ENCODE measurements at regions not wholly inside any gene's neighbourhood (a gene's known extent, or its start where the extent isn't known, plus 50 kb on each side); places are given as distances from the start of the nearest gene placed in this dataset.

DNA sequence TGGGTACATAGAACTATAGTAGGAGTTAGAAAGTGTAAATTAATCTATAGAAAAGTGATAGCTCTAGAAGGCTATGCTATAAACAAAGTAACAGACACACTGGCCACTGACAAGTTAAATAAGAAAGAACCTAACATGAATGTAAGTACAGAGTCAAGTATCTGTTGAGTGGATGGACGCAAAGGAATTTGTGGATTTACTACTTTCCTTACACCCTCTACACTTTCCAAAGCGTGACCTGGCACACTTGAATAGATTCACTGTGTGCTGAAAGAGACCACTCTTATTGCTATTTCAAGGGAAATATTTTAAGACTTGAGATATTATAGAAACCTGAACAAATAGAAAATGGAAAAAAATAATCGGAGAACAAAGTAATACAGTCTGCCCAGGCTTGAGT is 142.8 kb upstream of the SAMSN1 start:
- no peak for DNase-seq (ENCODE audit: low read depth, low spot score)
- TF ChIP-seq CTCF (IDR thresholded peaks at IDR 0.05; ENCODE audit: low read depth, low read length): no peak
- in situ Hi-C loops (cut with HindIII; ENCODE audit: low sequenced_read_pairs): no loop called here
- H3K4me3 ChIP-seq (ENCODE audit: low read depth, low read length): no peak overlapping the region

DNA sequence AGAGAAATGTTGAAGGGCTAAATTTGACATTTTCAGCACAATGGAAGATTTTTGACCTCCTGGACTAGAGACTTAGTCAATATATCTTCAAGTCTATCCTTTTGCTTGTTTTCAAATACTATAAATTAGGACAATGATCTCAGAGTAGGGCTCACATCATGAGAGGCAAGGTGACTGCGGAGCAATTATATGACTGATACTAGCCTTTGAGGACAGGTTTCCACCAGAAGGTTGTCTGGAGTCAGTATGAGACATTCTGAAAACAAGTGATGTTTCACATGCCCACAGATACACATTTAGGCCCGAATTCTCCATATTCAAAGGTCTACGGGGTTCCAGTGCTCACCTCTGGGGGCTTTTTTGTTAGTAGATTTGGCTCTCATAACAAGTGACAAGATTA is 142.3 kb upstream of the SAMSN1 start:
- DNase-seq (ENCODE audit: low read depth, low spot score): no peak
- TF ChIP-seq CTCF (IDR thresholded peaks at IDR 0.05; ENCODE audit: low read depth, low read length): no peak
- no peak overlapping the region for H3K4me3 ChIP-seq (ENCODE audit: low read depth, low read length)
- in situ Hi-C loops (cut with HindIII; ENCODE audit: low sequenced_read_pairs): no loop called here

DNA sequence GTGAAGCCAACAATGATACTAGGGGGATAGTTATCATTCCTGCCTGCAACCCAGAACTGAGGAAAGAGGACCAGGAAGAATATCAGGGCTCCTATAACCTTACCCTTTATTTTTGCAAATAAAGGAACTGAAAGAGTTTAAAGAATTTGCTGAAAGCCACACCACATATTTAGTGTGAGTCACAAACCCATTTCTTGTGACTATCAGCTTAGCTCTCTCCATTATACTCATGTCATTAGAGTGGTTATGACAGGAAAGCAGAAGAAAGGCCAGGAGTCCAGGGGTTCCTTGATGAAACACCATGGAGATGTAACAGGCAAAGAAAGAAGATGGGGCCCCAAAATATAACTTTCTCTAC is 141.1 kb upstream of the SAMSN1 start:
- peak; percentile 36 for DNase-seq (ENCODE audit: low read depth, low spot score)
- H3K4me3 ChIP-seq (ENCODE audit: low read depth, low read length): no peak overlapping the region
- in situ Hi-C loops (cut with HindIII; ENCODE audit: low sequenced_read_pairs): no loop called here
- no peak for TF ChIP-seq CTCF (IDR thresholded peaks at IDR 0.05; ENCODE audit: low read depth, low read length)

DNA sequence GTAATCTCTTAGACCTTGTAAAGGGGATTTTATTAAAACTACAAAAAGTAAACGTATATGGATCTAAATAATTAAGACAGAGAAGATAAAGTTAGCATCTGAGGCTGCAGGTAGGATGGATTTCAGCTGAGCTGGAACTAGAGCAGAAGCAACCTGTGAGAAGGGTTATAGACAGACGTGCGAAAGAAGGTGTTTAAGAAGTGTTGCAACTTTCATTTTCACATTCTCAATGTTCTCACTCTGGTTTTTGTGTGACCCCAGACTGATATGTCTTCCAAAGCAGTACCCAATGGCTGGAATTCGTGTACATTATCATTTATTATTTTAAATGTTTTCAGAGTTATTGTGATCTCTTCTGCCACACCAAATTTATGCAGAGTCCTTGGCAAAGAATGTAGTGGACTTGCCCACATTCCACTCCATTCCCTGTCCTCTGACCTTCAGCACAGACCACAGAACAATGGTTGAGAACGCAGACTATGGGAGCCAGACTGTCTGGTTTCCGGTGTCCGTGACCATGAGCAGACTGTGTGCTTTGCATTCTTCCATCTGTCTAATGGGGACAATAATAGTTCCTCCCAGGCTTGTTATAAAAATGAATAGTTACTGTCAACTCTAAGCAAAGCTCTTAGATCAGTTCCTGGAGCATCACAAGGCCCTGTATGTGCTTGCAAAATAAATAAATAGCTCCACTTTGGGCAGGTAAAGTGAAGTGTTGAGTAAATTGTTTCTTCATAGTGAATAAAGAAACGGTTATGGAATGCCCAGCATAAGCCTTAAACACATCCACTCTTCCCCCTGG is 140.6 kb upstream of the SAMSN1 start:
- DNase-seq (ENCODE audit: low read depth, low spot score): peak; percentile 39
- H3K4me3 ChIP-seq (ENCODE audit: low read depth, low read length): no peak overlapping the region
- no peak for TF ChIP-seq CTCF (IDR thresholded peaks at IDR 0.05; ENCODE audit: low read depth, low read length)
- in situ Hi-C loops (cut with HindIII; ENCODE audit: low sequenced_read_pairs): no loop called here

DNA sequence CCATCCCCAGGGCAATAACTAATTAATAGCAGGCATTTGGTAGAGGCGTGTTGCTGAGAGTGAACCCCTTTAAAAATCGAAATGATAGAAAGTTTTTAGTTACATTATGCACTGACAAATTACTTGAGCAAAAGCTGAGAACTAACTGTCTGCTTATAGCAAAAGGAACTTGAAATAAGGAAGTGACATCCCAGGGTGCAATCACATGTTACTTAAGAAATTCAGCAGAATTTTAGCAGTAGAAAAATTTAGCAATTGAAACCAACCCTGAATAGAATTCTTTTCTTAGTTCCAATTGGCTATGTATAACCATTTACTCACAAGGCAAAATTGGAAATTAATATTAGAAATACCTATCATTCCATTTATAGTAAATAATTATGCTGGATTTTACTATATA is 139.5 kb upstream of the SAMSN1 start:
- no peak overlapping the region for H3K4me3 ChIP-seq (ENCODE audit: low read depth, low read length)
- TF ChIP-seq CTCF (IDR thresholded peaks at IDR 0.05; ENCODE audit: low read depth, low read length): no peak
- in situ Hi-C loops (cut with HindIII; ENCODE audit: low sequenced_read_pairs): no loop called here
- DNase-seq (ENCODE audit: low read depth, low spot score): no peak

GRCh38 chr21:14684071-14684470 is 138.0 kb upstream of the SAMSN1 start:
- H3K4me3 ChIP-seq (ENCODE audit: low read depth, low read length): no peak overlapping the region
- DNase-seq (ENCODE audit: low read depth, low spot score): no peak
- no peak for TF ChIP-seq CTCF (IDR thresholded peaks at IDR 0.05; ENCODE audit: low read depth, low read length)
- in situ Hi-C loops (cut with HindIII; ENCODE audit: low sequenced_read_pairs): no loop called here
